ENCODE measurements at regions not wholly inside any gene's neighbourhood (a gene's known extent, or its start where the extent isn't known, plus 50 kb on each side); places are given as distances from the start of the nearest gene placed in this dataset.

- no peaks in the 10 kb centered on the region for H4K20me1 ChIP-seq (ENCODE audit: low read length)
- H3K4me2 ChIP-seq (ENCODE audit: low read length), result no peak overlapping the region
- ATAC-seq (no peak), DNase-seq (no peak)
- H3K27ac ChIP-seq (ENCODE audit: low read length), result no peak overlapping the region
- no peak overlapping the region for H2AFZ ChIP-seq (ENCODE audit: low read length)
- no peaks in the 10 kb centered on the region for H3K27me3 ChIP-seq (ENCODE audit: low read length)
- H3K9ac ChIP-seq (ENCODE audit: low read length), result no peak overlapping the region
- TF ChIP-seq CTCF (conservative IDR thresholded peaks at IDR 0.05; ENCODE audit: low read depth, low read length) (no peak), EZH2 (IDR thresholded peaks at IDR 0.05; ENCODE audit: low read length, unreplicated experiment) (no peak), EZH2phosphoT487 (IDR thresholded peaks at IDR 0.05; ENCODE audit: borderline replicate concordance, low read length) (no peak)
- no peak overlapping the region for H3K4me3 ChIP-seq (ENCODE audit: low read length)
- H3K36me3 ChIP-seq (ENCODE audit: low read depth, low read length), result 0 out of 2 replicates have a peak, but pooled peaks cover 4% of the 10 kb centered on the region
- H3K9me2 ChIP-seq (replicated peaks; ENCODE audit: low read length), result no peaks in the 10 kb centered on the region
- no peaks in the 10 kb centered on the region for H3K79me2 ChIP-seq (ENCODE audit: low read length)
- BruUV-seq (replicated peaks), result no TSS peak
- CTCF ChIA-PET, result no interaction called here
- intact Hi-C loops (cut with micrococcal nuclease), result no loop called here
- H3K4me1 ChIP-seq (ENCODE audit: insufficient read depth, low read length), result no peaks in the 10 kb centered on the region
- H3K9me3 ChIP-seq (ENCODE audit: low read length), result no peaks in the 10 kb centered on the region
- H3F3A ChIP-seq (ENCODE audit: low read length, unreplicated experiment), result no peaks in the 10 kb centered on the region
- POLR2A ChIA-PET (ENCODE audit: unreplicated experiment), result no interaction called here
Observed at GRCh38 chr6:144551339-144551738, 266.2 kb downstream of the UTRN start.

- H3K4me3 ChIP-seq (ENCODE audit: low read length), result no peak overlapping the region
- H3K27ac ChIP-seq (ENCODE audit: low read length), result no peak overlapping the region
- no peaks in the 10 kb centered on the region for H3K9me3 ChIP-seq (ENCODE audit: low read length)
- no peaks in the 10 kb centered on the region for H3K9me2 ChIP-seq (replicated peaks; ENCODE audit: low read length)
- H3K4me2 ChIP-seq (ENCODE audit: low read length), result no peak overlapping the region
- H3K9ac ChIP-seq (ENCODE audit: low read length), result no peak overlapping the region
- ChIA-PET CTCF (no interaction called here), POLR2A (ENCODE audit: unreplicated experiment) (no interaction called here)
- no TSS peak for BruUV-seq (replicated peaks)
- no peak for DNase-seq
- H3K4me1 ChIP-seq (ENCODE audit: insufficient read depth, low read length), result no peaks in the 10 kb centered on the region
- no peaks in the 10 kb centered on the region for H3F3A ChIP-seq (ENCODE audit: low read length, unreplicated experiment)
- no peaks in the 10 kb centered on the region for H4K20me1 ChIP-seq (ENCODE audit: low read length)
- no peaks in the 10 kb centered on the region for H3K27me3 ChIP-seq (ENCODE audit: low read length)
- TF ChIP-seq EZH2 (IDR thresholded peaks at IDR 0.05; ENCODE audit: low read length, unreplicated experiment), result no peak
- TF ChIP-seq CTCF (conservative IDR thresholded peaks at IDR 0.05; ENCODE audit: low read depth, low read length), result no peak
- no peak for TF ChIP-seq EZH2phosphoT487 (IDR thresholded peaks at IDR 0.05; ENCODE audit: borderline replicate concordance, low read length)
- no peaks in the 10 kb centered on the region for H3K79me2 ChIP-seq (ENCODE audit: low read length)
- intact Hi-C loops (cut with micrococcal nuclease), result no loop called here
- no peak overlapping the region for H2AFZ ChIP-seq (ENCODE audit: low read length)
- ATAC-seq, result no peak
- H3K36me3 ChIP-seq (ENCODE audit: low read depth, low read length), result 0 out of 2 replicates have a peak, but pooled peaks cover 4% of the 10 kb centered on the region
Observed at GRCh38 chr6:144555066-144555465, 269.9 kb downstream of the UTRN start.

GRCh38 chr6:144559865-144560593 lies 274.9 kb downstream of the UTRN start:
- H3F3A ChIP-seq (ENCODE audit: low read length, unreplicated experiment), result no peaks in the 10 kb centered on the region
- no peaks in the 10 kb centered on the region for H3K9me2 ChIP-seq (replicated peaks; ENCODE audit: low read length)
- no peaks in the 10 kb centered on the region for H3K36me3 ChIP-seq (ENCODE audit: low read depth, low read length)
- H3K4me2 ChIP-seq (ENCODE audit: low read length), result no peak overlapping the region
- no peaks in the 10 kb centered on the region for H3K27me3 ChIP-seq (ENCODE audit: low read length)
- BruUV-seq (replicated peaks), result no TSS peak
- H3K79me2 ChIP-seq (ENCODE audit: low read length), result no peaks in the 10 kb centered on the region
- ChIA-PET CTCF (no interaction called here), POLR2A (ENCODE audit: unreplicated experiment) (no interaction called here)
- H3K27ac ChIP-seq (ENCODE audit: low read length), result no peak overlapping the region
- no peak overlapping the region for H2AFZ ChIP-seq (ENCODE audit: low read length)
- no peak for ATAC-seq
- intact Hi-C loops (cut with micrococcal nuclease), result no loop called here
- no peak overlapping the region for H3K9ac ChIP-seq (ENCODE audit: low read length)
- DNase-seq, result no peak
- TF ChIP-seq EZH2phosphoT487 (IDR thresholded peaks at IDR 0.05; ENCODE audit: borderline replicate concordance, low read length) (no peak), EZH2 (IDR thresholded peaks at IDR 0.05; ENCODE audit: low read length, unreplicated experiment) (no peak), CTCF (conservative IDR thresholded peaks at IDR 0.05; ENCODE audit: low read depth, low read length) (no peak)
- H3K4me1 ChIP-seq (ENCODE audit: insufficient read depth, low read length), result no peaks in the 10 kb centered on the region
- H3K4me3 ChIP-seq (ENCODE audit: low read length), result no peak overlapping the region
- H4K20me1 ChIP-seq (ENCODE audit: low read length), result no peaks in the 10 kb centered on the region
- no peaks in the 10 kb centered on the region for H3K9me3 ChIP-seq (ENCODE audit: low read length)

All from PC-3 (cell line).